NCI-H1417 (cell line): ENCODE measurements at regions not wholly inside any gene's neighbourhood (a gene's known extent, or its start where the extent isn't known, plus 50 kb on each side); places are given as distances from the start of the nearest gene placed in this dataset.

ENCODE experiments used
- DNase-seq, 3 experiments: peaks; one replicate each; lab custom pipeline; 2025; lab: John Stamatoyannopoulos, UW

- no peak for DNase-seq
These were observed 129.2 kb upstream of the FAM3C start for GRCh38 chr7:121525155-121525819.

- DNase-seq: no peak
These were observed 125.7 kb upstream of the FAM3C start for GRCh38 chr7:121521711-121522400.

- no peak for DNase-seq
These were observed 124.8 kb upstream of the FAM3C start for GRCh38 chr7:121520911-121521310.

GRCh38 chr7:121519548-121520521, 123.7 kb upstream of the FAM3C start:
- DNase-seq: no peak

- DNase-seq: no peak
These were observed 121.5 kb upstream of the FAM3C start for GRCh38 chr7:121517591-121517990.

- no peak for DNase-seq
These were observed 120.7 kb upstream of the FAM3C start for GRCh38 chr7:121516821-121517220.

GRCh38 chr7:121515630-121516401, 119.7 kb upstream of the FAM3C start:
- DNase-seq: no peak

- no peak for DNase-seq
These were observed 119.1 kb upstream of the FAM3C start for GRCh38 chr7:121515229-121515628.

- DNase-seq: no peak
These were observed 117.0 kb upstream of the FAM3C start for GRCh38 chr7:121513105-121513504.

- peak in 1 of 3 experiments; percentile 25 for DNase-seq
These were observed 114.9 kb upstream of the FAM3C start for GRCh38 chr7:121510858-121511482.

- DNase-seq: no peak
These were observed 114.2 kb upstream of the FAM3C start for GRCh38 chr7:121510302-121510701.

GRCh38 chr7:121505540-121506182, 109.6 kb upstream of the FAM3C start:
- no peak for DNase-seq

- no peak for DNase-seq
These were observed 108.9 kb upstream of the FAM3C start for GRCh38 chr7:121505021-121505420.

- DNase-seq: no peak
These were observed 108.4 kb upstream of the FAM3C start for GRCh38 chr7:121504482-121504881.

GRCh38 chr7:121503730-121504129, 107.6 kb upstream of the FAM3C start:
- DNase-seq: no peak

GRCh38 chr7:121503039-121503438, 106.9 kb upstream of the FAM3C start:
- no peak for DNase-seq

GRCh38 chr7:121501566-121501965, 105.5 kb upstream of the FAM3C start:
- no peak for DNase-seq

GRCh38 chr7:121500360-121501058, 104.4 kb upstream of the FAM3C start:
- DNase-seq: no peak

GRCh38 chr7:121499624-121500023, 103.5 kb upstream of the FAM3C start:
- DNase-seq: no peak

- no peak for DNase-seq
These were observed 102.7 kb upstream of the FAM3C start for GRCh38 chr7:121498816-121499215.
